PC-9 (cell line): ENCODE measurements at regions not wholly inside any gene's neighbourhood (a gene's known extent, or its start where the extent isn't known, plus 50 kb on each side); places are given as distances from the start of the nearest gene placed in this dataset.

Experiments
- CTCF ChIP-seq: fragments of 200-600 bp; sonication (generic); conservative IDR thresholded peaks from 2 replicates; pipeline ENCODE4 v1.6.1; 2017; ENCODE audit warnings: mixed run types, antibody characterized with exemption, mild to moderate bottlenecking, moderate library complexity
- EZH2 ChIP-seq: fragments of 200-600 bp; sonication (generic); IDR thresholded peaks from 2 replicates; pipeline ENCODE4 v1.8.0; 2017; ENCODE audit warnings: antibody characterized with exemption, low read depth

DNA sequence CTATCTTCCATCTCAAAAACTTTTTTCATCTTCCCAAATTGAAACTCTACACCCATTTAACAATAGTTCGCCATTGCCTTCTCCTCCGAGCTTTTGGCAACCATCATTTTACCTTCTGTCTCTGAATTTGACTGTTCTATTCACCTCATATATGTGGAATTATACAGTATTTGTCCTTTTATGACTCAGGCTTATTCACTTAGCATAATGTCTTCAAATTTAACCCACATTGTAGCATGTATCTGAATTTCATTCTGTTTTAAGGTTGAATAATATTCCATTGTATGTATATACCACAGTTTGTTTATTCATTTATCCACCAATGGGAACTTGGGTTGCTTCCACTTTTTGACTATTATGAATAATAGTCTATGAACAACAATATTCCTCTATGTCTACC, 233.9 kb downstream of the GPD2 start:
- no peak for TF ChIP-seq CTCF
- no peak for TF ChIP-seq EZH2
